ENCODE measurements at regions not wholly inside any gene's neighbourhood (a gene's known extent, or its start where the extent isn't known, plus 50 kb on each side); places are given as distances from the start of the nearest gene placed in this dataset.
"Not testable (repeated sequence)": the region's sequence is repeated elsewhere in the genome, so short reads cannot be mapped to it uniquely, and the experiment has no call there.

DNA sequence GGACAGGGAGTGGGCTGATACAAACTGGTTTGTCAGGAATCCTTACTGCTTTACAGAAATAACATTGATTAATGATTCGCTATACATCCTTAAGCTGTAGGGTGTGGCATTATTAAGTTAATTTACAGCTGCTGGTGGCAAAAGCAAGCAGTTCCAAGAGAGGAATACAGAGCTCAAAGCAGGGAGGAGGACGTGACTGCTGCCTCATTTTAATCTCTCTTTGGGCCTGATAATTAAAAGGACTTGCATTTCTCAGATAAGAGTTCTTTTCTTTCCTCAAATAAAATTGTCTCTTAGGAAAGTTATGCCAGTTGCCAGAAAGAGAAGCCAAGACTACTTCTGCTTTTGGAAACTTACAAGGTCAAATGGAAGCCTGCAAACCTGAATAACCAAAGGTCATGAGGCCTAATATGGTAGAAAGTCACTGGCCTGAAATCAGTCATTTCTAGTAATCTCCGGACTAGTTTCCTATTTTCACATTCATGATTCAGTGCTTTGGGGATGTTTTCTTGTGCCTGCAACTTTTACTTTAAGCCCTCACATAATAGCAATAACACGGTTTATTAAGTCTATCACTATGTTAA lies 426.2 kb upstream of the SPATA31A3 start:
- not testable (repeated sequence) for DNase-seq

DNA sequence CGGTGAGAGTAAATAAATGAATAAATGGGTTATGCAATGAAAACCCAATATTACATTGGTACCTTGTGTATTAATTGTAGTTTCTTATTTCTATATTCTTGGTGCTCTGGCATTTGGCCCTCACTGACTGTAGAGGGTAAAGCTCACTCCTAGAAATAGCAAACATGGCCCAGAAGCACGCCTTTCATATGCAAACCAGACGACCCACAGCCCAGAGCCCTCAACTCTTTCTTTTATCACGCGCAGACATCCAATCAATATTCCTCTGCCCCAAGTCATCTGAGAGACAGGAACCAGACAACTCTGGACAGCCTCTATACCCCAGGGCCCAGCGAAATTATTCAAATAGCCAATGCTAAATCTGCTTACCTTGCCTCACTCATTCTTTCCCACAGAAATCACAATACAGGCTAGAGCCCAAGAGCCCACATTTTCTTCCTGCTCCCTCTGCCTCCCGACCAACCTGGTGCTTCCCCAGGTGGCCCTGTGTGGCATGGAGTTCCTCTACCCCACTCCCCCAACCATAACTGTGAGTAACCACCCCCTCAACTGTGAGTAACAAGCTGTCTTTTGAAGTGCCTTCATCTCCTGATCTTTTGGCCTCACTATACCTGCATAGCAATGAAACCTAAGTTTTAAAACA lies 425.1 kb upstream of the SPATA31A3 start:
- DNase-seq: not testable (repeated sequence)

GRCh38 chr9:67416639-67417038 lies 424.3 kb upstream of the SPATA31A3 start:
- not testable (repeated sequence) for DNase-seq

DNA sequence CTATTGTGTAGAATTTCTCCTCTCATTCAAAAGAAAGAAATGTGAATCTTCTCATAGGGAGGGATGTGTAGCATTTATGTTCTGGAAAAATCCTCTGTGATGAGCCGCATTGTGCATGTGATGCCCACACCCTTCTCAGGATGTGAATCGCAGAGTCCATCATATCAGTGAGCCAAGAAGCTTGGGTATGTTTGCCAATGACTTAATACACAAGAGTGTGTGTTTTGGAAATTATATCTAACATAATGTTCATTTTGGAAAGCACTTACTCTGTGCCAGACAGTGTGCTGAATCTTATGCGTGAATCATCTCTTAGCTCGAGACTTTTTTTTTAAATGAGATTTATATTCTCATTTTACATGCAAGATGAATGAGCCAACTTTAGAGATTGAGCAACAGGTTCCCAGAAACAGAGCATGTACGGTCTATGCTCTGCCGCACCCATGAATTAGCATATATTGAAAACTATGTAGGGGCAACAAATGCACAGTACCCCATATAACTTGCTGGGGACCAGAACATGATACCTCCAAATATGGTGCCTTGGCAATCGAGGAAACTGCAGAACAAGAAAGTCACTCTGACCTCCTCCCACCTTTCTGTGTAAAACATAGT lies 418.4 kb upstream of the SPATA31A3 start:
- DNase-seq: not testable (repeated sequence)

- not testable (repeated sequence) for DNase-seq
Measured at GRCh38 chr9:67403739-67404138, 411.4 kb upstream of the SPATA31A3 start.

GRCh38 chr9:67397731-67398130 lies 405.4 kb upstream of the SPATA31A3 start:
- not testable (repeated sequence) for DNase-seq

DNA sequence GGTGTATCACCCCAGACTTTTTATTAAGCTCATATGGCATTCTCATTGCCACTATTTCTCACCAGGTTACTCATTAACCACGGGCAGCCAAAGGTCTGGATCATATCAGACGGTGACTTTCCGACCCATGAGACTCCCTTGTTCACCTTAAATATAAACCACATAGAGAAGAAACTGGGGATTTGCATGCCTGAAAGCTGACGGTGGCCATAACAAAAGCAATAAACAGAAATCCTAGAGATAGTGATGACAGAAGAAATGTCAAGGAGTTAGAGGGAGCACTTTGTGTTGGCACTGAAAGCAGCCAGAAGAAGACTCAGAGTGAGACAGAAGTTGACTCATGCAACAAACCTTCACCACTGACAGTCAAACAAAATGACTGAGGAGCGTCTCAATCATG lies 402.4 kb upstream of the SPATA31A3 start:
- not testable (repeated sequence) for DNase-seq

DNA sequence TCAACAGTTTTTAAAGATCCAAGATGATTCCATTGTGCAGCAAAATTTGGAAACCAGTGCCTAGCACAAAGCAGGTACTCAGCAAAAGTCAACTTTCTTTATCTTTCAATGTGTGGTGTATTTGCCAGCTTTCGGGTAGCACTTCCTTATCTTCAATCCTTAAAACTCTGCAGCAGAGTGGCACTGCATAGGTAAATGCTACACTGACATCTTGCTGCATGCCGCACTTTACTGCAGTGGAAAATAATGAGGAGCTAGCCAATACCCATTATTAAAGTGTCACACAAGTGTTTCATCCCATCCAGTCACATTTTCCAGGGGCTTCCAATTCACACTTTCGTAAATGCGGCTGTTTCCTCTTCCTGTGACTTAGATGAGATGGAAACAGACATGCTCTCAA lies 401.7 kb upstream of the SPATA31A3 start:
- DNase-seq: not testable (repeated sequence)

DNA sequence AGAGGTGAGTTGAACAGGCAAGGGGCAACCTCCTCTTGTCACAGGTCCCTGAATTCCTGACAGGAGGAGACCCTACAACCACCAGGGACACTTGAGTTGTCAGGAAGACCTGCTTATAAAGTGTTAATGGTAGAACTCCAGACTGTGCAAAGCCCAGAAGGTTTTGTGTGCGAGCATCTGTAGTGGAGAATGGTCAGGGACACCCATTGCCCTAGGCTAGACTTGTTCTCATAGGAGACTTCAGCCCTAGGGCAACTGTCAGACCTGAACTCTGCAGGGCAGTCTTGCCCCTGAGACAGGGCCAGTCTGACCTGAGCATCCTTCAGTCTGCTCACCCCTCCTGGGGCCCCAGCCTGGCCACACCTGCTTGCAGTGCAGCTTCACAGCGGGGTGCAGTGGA lies 377.3 kb upstream of the SPATA31A3 start:
- DNase-seq: not testable (repeated sequence)

DNA sequence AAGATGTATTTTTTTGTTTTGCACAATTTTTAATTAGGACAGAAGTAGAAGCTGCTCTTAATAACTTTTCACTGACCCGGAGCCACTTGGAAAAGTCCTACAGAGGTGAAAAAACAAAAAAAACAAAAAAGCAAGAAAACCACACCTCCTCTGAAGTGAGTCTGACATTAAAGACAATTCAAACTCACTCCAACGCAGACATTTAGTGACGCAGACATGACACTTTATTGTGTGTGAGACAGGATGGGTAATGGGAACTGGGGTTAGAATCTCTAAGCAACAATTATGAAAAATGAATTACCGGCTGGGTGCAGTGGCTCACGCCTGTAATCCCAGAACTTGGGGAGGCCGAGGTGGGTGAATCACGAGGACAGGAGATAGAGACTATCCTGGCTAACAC lies 370.0 kb upstream of the SPATA31A3 start:
- DNase-seq: not testable (repeated sequence)

GRCh38 chr9:67353961-67354360 lies 361.6 kb upstream of the SPATA31A3 start:
- DNase-seq: not testable (repeated sequence)

DNA sequence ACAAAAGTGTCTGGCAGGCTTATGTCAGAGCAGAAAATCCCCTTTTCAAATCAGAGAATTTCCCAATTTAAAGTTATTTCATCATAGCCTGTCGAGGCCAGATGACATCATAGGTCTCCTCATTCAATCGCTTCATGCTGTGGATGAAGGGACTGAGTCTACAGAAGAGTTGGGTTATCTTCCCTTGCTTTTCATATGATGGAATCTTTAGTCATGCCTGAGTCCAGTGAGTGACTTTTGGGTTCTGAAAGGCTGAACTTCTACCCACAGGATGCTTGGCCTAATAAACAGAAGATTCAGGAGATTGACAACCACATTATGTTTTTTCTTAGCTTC lies 357.0 kb upstream of the SPATA31A3 start:
- not testable (repeated sequence) for DNase-seq

DNA sequence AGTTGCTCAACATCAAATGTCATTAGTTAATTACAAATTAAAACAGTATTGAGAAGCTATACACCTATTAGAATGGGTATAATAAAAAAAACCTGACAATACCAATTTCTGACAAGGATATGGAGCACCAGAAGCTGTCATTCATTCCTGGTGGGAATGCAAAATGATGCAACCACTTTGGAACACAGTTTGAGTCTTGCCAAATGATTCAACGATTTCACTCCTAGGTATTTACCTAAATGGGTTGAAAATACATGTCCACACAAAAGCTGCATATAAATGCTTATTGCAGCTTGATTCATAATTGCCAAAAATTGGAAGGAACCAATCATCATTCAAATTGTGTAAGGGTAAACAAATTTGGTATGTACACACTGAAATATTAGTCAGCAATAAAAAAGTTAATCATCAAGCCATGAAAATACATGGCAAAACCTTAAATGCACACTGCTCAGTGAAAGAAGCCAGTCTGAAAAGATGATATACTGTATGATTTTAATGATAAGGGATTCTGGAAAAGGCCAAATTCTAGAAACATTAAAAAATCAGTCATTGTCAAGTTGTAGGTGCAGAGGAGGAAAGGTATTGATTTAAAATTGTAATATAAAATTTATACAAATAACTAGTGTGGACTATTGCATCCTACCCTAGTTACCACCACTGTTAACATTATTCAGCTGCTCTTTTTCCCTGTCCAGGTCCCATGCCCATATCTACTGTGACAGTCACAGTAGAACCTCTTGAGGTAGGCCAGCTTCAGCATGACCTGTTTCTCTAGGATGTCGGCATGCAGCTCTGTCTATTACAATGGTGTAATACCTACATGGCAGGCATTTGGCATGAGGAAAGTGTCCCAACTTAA lies 356.4 kb upstream of the SPATA31A3 start:
- DNase-seq: not testable (repeated sequence)

GRCh38 chr9:67348094-67348493 lies 355.7 kb upstream of the SPATA31A3 start:
- DNase-seq: not testable (repeated sequence)

- not testable (repeated sequence) for DNase-seq
Measured at GRCh38 chr9:67339216-67339615, 346.9 kb upstream of the SPATA31A3 start.

GRCh38 chr9:67338201-67338600 lies 345.9 kb upstream of the SPATA31A3 start:
- not testable (repeated sequence) for DNase-seq

GRCh38 chr9:67334727-67335572 lies 342.6 kb upstream of the SPATA31A3 start:
- not testable (repeated sequence) for DNase-seq

GRCh38 chr9:67331634-67332033 lies 339.3 kb upstream of the SPATA31A3 start:
- DNase-seq: not testable (repeated sequence)

- not testable (repeated sequence) for DNase-seq
Measured at GRCh38 chr9:67313409-67313808, 321.1 kb upstream of the SPATA31A3 start.

- not testable (repeated sequence) for DNase-seq
Measured at GRCh38 chr9:67312504-67312903, 320.2 kb upstream of the SPATA31A3 start.

DNA sequence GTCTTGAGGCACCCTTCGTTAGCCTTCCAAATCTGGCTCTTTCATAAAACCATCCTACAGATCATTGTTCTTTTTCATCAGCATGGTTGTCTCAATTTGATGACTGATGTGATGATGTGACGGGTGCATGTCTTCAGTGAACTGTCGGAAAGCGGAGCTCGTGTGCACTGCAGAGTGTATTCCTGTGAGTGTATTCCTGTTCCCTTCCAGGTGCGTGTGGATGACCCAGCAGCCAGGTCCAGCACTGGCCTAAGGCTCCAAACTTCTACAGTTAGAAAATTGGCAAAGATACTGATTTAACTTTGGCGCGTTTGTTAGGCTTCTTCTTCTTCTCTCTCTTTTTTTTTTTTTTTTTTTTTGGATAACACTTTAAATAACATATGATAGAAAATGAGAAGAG lies 314.8 kb upstream of the SPATA31A3 start:
- DNase-seq: not testable (repeated sequence)

GRCh38 chr9:67288797-67289196 lies 296.4 kb upstream of the SPATA31A3 start:
- not testable (repeated sequence) for DNase-seq

All from right forelimb (tissue), 1 donor.